ENCODE measurements at regions not wholly inside any gene's neighbourhood (a gene's known extent, or its start where the extent isn't known, plus 50 kb on each side); places are given as distances from the start of the nearest gene placed in this dataset.
"Not testable (repeated sequence)": the region's sequence is repeated elsewhere in the genome, so short reads cannot be mapped to it uniquely, and the experiment has no call there.

- DNase-seq = no peak
These were observed 473.3 kb downstream of the FBXO15 start for GRCh38 chr18:73674125-73674865.

GRCh38 chr18:73671480-73671879, 476.2 kb downstream of the FBXO15 start:
- DNase-seq = not testable (repeated sequence)

- DNase-seq = no peak
These were observed 477.1 kb downstream of the FBXO15 start for GRCh38 chr18:73670524-73670923.

- no peak for DNase-seq
These were observed 477.6 kb downstream of the FBXO15 start for GRCh38 chr18:73670039-73670438.

GRCh38 chr18:73669297-73669696, 478.3 kb downstream of the FBXO15 start:
- DNase-seq = no peak

GRCh38 chr18:73668051-73668450, 479.6 kb downstream of the FBXO15 start:
- DNase-seq = no peak

GRCh38 chr18:73666772-73667171, 480.9 kb downstream of the FBXO15 start:
- no peak for DNase-seq

GRCh38 chr18:73664896-73665295, 482.7 kb downstream of the FBXO15 start:
- no peak for DNase-seq

GRCh38 chr18:73663581-73663980, 484.1 kb downstream of the FBXO15 start:
- DNase-seq = no peak

- DNase-seq = no peak
These were observed 485.2 kb downstream of the FBXO15 start for GRCh38 chr18:73662421-73662820.

GRCh38 chr18:73660931-73661856, 486.4 kb downstream of the FBXO15 start:
- no peak for DNase-seq

- DNase-seq = no peak
These were observed 490.9 kb downstream of the FBXO15 start for GRCh38 chr18:73656691-73657090.

GRCh38 chr18:73653827-73654226, 493.8 kb downstream of the FBXO15 start:
- no peak for DNase-seq

GRCh38 chr18:73653251-73653650, 494.4 kb downstream of the FBXO15 start:
- no peak for DNase-seq

GRCh38 chr18:73647391-73647790, 500.2 kb downstream of the FBXO15 start:
- DNase-seq = no peak

GRCh38 chr18:73646772-73647171, 500.9 kb downstream of the FBXO15 start:
- DNase-seq = no peak

GRCh38 chr18:73646196-73646595, 501.4 kb downstream of the FBXO15 start:
- DNase-seq = no peak

- no peak for DNase-seq
These were observed 502.4 kb downstream of the FBXO15 start for GRCh38 chr18:73645160-73645715.

GRCh38 chr18:73639788-73640187, 507.8 kb downstream of the FBXO15 start:
- DNase-seq = no peak

- DNase-seq = no peak
These were observed 508.9 kb downstream of the FBXO15 start for GRCh38 chr18:73638709-73639108.

- no peak for DNase-seq
These were observed 511.3 kb downstream of the FBXO15 start for GRCh38 chr18:73636355-73636754.

- DNase-seq = no peak
These were observed 520.8 kb downstream of the FBXO15 start for GRCh38 chr18:73626859-73627258.

GRCh38 chr18:73626221-73626620, 521.4 kb downstream of the FBXO15 start:
- DNase-seq = no peak

- no peak for DNase-seq
These were observed 526.5 kb downstream of the FBXO15 start for GRCh38 chr18:73621091-73621490.
